OCI-LY7 (cell line): ENCODE measurements at regions not wholly inside any gene's neighbourhood (a gene's known extent, or its start where the extent isn't known, plus 50 kb on each side); places are given as distances from the start of the nearest gene placed in this dataset.

Experiments used
- BruUV-seq: library from RNA; stranded (reverse); fragments of 400-500 nt; replicated peaks from 2 replicates; lab custom pipeline; 2021; lab: Mats Ljungman, UMichigan
- CTCF ChIA-PET: fragments of 300-600 bp; sonication (Branson Sonifier 250); formaldehyde crosslinking; loops from one replicate; lab custom pipeline; 2022; ENCODE audit warnings: antibody characterized with exemption; ENCODE audit not compliant: unreplicated experiment; lab: Charles Lee
- POLR2A ChIA-PET: fragments of 300-600 bp; sonication (Branson Sonifier 250); formaldehyde crosslinking; loops from one replicate; lab custom pipeline; 2022; ENCODE audit warnings: antibody characterized with exemption; lab: Charles Lee
- DNase-seq: peaks from one replicate; pipeline ENCODE4 v3.0.0-alpha.2; 2015; ENCODE audit warnings: low spot score
- H2AFZ ChIP-seq: fragments of 200-600 bp; sonication (generic), shearing (Covaris generic); 2 replicates; pipeline ENCODE4 v1.6.1; 2014; ENCODE audit warnings: mild to moderate bottlenecking, antibody characterized with exemption, low read length, moderate library complexity
- H3K27ac ChIP-seq: fragments of 200-600 bp; sonication (generic); 2 replicates; pipeline ENCODE4 v1.5.1; 2014; ENCODE audit warnings: mixed run types, low read depth, mild to moderate bottlenecking, moderate library complexity, low read length, inconsistent platforms; ENCODE audit not compliant: poor library complexity, severe bottlenecking
- H3K36me3 ChIP-seq: fragments of 200-600 bp; sonication (generic); 2 replicates; pipeline ENCODE4 v1.6.1; 2014; ENCODE audit warnings: mild to moderate bottlenecking, antibody characterized with exemption, low read length, moderate library complexity, mixed read lengths; ENCODE audit not compliant: insufficient read depth
- H3K4me1 ChIP-seq: fragments of 200-600 bp; sonication (generic); 2 replicates; pipeline ENCODE4 v1.5.1; 2014; ENCODE audit warnings: mild to moderate bottlenecking, low read length; ENCODE audit not compliant: insufficient read depth, poor library complexity, severe bottlenecking
- H3K4me2 ChIP-seq: fragments of 200-600 bp; sonication (generic); 2 replicates; pipeline ENCODE4 v1.6.1; 2014; ENCODE audit warnings: mild to moderate bottlenecking, low read length
- H3K4me3 ChIP-seq: fragments of 200-600 bp; sonication (generic); 2 replicates; pipeline ENCODE4 v1.5.1; 2014; ENCODE audit warnings: mild to moderate bottlenecking, low read depth, low read length; ENCODE audit not compliant: poor library complexity, severe bottlenecking
- H3K79me2 ChIP-seq: fragments of 200-600 bp; sonication (generic); 2 replicates; pipeline ENCODE4 v1.6.1; 2016; ENCODE audit warnings: low read depth, mild to moderate bottlenecking, low read length, moderate library complexity, mixed read lengths; ENCODE audit not compliant: insufficient read depth
- H3K9me2 ChIP-seq: fragments of 200-600 bp; sonication (generic); 2 replicates; pipeline ENCODE4 v1.6.1; 2016; ENCODE audit warnings: mild to moderate bottlenecking, low read length, mixed read lengths; ENCODE audit not compliant: insufficient read depth
- H3K9me3 ChIP-seq: fragments of 200-600 bp; sonication (generic); 2 replicates; pipeline ENCODE4 v1.6.1; 2014; ENCODE audit warnings: mild to moderate bottlenecking, mixed run types, low read length, mixed read lengths
- H4K20me1 ChIP-seq: fragments of 200-600 bp; sonication (generic); 2 replicates; pipeline ENCODE4 v1.6.1; 2014; ENCODE audit warnings: mild to moderate bottlenecking, antibody characterized with exemption, low read length, moderate library complexity, mixed read lengths; ENCODE audit not compliant: insufficient read depth
- CTCF ChIP-seq: fragments of 200-600 bp; sonication (generic); conservative IDR thresholded peaks from 2 replicates; pipeline ENCODE4 v1.5.1; 2014; ENCODE audit warnings: mild to moderate bottlenecking, antibody characterized with exemption, low read length, moderate library complexity, mixed read lengths
- EZH2phosphoT487 ChIP-seq: fragments of 200-600 bp; sonication (generic); IDR thresholded peaks from 2 replicates; pipeline ENCODE4 v1.6.1; 2018; ENCODE audit warnings: low read depth, borderline replicate concordance, mild to moderate bottlenecking, mixed run types, antibody characterized with exemption, low read length, moderate library complexity, mixed read lengths
- intact Hi-C: fragments of 100-400 bp; cut with micrococcal nuclease; formaldehyde crosslinking; loops from one replicate; pipeline ENCODE4 v1.10.0; 2022; ENCODE audit not compliant: unreplicated experiment

DNA sequence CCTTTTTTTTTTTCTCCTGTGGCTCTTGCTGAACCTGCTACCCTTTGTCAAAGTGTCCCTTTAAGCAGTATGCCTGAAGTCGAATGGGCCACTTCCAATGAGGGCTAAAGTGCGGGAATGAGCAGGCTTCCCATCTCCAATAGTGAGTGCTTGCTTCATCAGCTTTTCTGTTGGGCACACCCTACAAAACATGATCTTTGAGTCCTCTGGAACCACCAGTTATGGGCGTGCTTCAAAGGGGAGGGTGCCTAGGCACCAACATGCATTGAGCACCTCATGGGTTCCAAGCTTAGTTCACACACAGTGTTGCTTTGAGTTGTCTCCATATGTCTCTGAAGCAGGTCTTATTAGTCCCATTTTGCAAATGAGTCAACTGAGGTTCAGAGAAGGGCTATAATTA lies 132.8 kb upstream of the CPEB4 start:
- no peak overlapping the region for H3K27ac ChIP-seq
- H3K36me3 ChIP-seq: no peaks in the 10 kb centered on the region
- H3K4me3 ChIP-seq: no peak overlapping the region
- ChIA-PET CTCF (no interaction called here), POLR2A (interaction anchor here (0.6 to 1.5 kb wide), 4 partner anchors 9 to 158 kb away, joined by 3 to 4 read pairs (median 3); no protein-coding TSS in a partner anchor)
- H3K9me3 ChIP-seq: no peaks in the 10 kb centered on the region
- no peaks in the 10 kb centered on the region for H3K79me2 ChIP-seq
- BruUV-seq: no TSS peak
- peaks cover 18% of the 10 kb centered on the region for H3K4me1 ChIP-seq
- H3K9me2 ChIP-seq: no peaks in the 10 kb centered on the region
- TF ChIP-seq CTCF (no peak), EZH2phosphoT487 (no peak)
- H4K20me1 ChIP-seq: no peaks in the 10 kb centered on the region
- H2AFZ ChIP-seq: no peak overlapping the region
- no peak for DNase-seq
- intact Hi-C loops: no loop called here
- no peak overlapping the region for H3K4me2 ChIP-seq

DNA sequence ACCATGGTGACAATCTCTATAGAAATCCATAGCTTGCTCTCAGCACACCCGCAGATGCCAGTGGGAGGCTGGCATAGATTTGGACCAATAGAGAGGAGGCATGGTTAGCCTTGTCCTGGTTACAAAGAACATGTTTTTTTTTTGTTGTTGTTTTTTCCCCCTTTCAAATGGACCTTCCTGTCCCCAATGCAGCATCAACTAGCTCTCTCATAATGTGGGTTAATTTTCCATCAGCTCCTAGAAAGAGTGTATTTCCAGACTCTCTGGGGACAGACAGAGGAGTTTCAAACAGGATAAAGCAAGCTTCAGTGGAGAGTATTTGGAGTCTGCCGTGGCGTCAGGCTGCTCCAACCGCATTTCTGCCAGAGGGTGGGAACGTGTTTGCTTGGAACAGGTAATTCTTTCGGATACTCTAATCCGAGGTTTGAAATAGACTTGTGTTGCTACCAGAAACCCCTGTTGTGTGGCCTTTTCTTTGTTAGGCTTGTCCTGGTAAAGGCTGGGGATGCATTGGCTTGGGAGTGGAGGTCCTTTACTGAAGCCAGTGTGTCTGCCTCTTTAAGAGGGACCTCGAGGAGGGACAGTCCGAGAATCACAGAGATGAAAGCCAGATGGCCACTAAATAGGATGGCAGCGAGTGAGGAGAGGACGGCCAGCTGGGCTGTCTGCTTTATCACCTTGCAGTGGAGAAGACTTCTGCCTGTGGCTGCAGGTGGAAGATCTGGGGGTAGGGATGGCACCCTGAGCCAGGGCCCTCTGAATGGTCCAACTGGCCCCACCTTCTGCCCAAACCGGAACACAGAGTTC lies 130.5 kb upstream of the CPEB4 start:
- no peaks in the 10 kb centered on the region for H3K9me3 ChIP-seq
- ChIA-PET POLR2A (interaction anchor here (0.7 kb wide), 1 partner anchor 21 kb away, joined by 3 read pairs; no protein-coding TSS in a partner anchor), CTCF (no interaction called here)
- H3K36me3 ChIP-seq: no peaks in the 10 kb centered on the region
- TF ChIP-seq CTCF (no peak), EZH2phosphoT487 (no peak)
- peaks cover 13% of the 10 kb centered on the region for H3K4me1 ChIP-seq
- H3K9me2 ChIP-seq: no peaks in the 10 kb centered on the region
- H3K79me2 ChIP-seq: no peaks in the 10 kb centered on the region
- DNase-seq: no peak
- no peak overlapping the region for H3K27ac ChIP-seq
- no peak overlapping the region for H2AFZ ChIP-seq
- no peak overlapping the region for H3K4me2 ChIP-seq
- BruUV-seq: no TSS peak
- no peaks in the 10 kb centered on the region for H4K20me1 ChIP-seq
- H3K4me3 ChIP-seq: no peak overlapping the region
- intact Hi-C loops: no loop called here

GRCh38 chr5:173758676-173759075 lies 129.5 kb upstream of the CPEB4 start:
- no peak for DNase-seq
- Histone ChIP-seq H4K20me1 (no peaks in the 10 kb centered on the region), H3K27ac (no peak overlapping the region), H3K4me1 (peaks cover 13% of the 10 kb centered on the region), H3K9me2 (no peaks in the 10 kb centered on the region), H3K4me2 (no peak overlapping the region), H3K36me3 (no peaks in the 10 kb centered on the region), H3K79me2 (no peaks in the 10 kb centered on the region), H2AFZ (no peak overlapping the region), H3K4me3 (no peak overlapping the region), H3K9me3 (no peaks in the 10 kb centered on the region)
- TF ChIP-seq EZH2phosphoT487: no peak
- TF ChIP-seq CTCF: no peak
- BruUV-seq: no TSS peak
- POLR2A ChIA-PET: interaction anchor here (0.5 to 0.7 kb wide), 3 partner anchors 11 to 122 kb away, joined by 3 to 4 read pairs (median 4); no protein-coding TSS in a partner anchor
- CTCF ChIA-PET: interaction anchor here (0.5 kb wide), 1 partner anchor 8 kb away, joined by 5 read pairs; no protein-coding TSS in a partner anchor
- intact Hi-C loops: no loop called here
